Sigmoid colon (tissue), 6 donors: ENCODE measurements at regions not wholly inside any gene's neighbourhood (a gene's known extent, or its start where the extent isn't known, plus 50 kb on each side); places are given as distances from the start of the nearest gene placed in this dataset.
"Not testable (repeated sequence)": the region's sequence is repeated elsewhere in the genome, so short reads cannot be mapped to it uniquely, and the experiment has no call there.

Experiments used
- DNase-seq: peaks from one replicate; pipeline ENCODE4 v3.0.0-alpha.2; 2019
- H3K27ac ChIP-seq, 4 donors: fragments of 200-600 bp; sonication (generic); one replicate each; pipeline ENCODE4 v1.5.1; 2016 to 2019; ENCODE audit warnings: mild to moderate bottlenecking in 1 of 4
- H3K27me3 ChIP-seq, 3 donors: fragments of 200-600 bp; sonication (generic); one replicate each; pipeline ENCODE4 v1.5.1; 2019; ENCODE audit warnings: mild to moderate bottlenecking in 1 of 3
- H3K36me3 ChIP-seq, 4 donors: fragments of 200-600 bp; sonication (generic); one replicate each; pipeline ENCODE4 v1.5.1; 2016 to 2019
- H3K4me1 ChIP-seq, 4 donors: fragments of 200-600 bp; sonication (generic); one replicate each; pipeline ENCODE4 v1.5.1; 2017 to 2019
- H3K4me3 ChIP-seq, 4 donors: fragments of 200-600 bp; sonication (generic); one replicate each; pipeline ENCODE4 v1.5.1; 2017 to 2019; ENCODE audit warnings: mild to moderate bottlenecking in 2 of 4, moderate library complexity in 1 of 4
- H3K9me3 ChIP-seq, 4 donors: fragments of 200-600 bp in 3 of 4; sonication (generic) in 3 of 4; one replicate each; pipeline versions ENCODE4 v1.5.1 to v1.6.1; 2013 to 2019
- EP300 ChIP-seq, 4 donors: sonication (generic); formaldehyde crosslinking; IDR thresholded peaks; one replicate each; pipeline ENCODE4 v1.6.1; 2017; ENCODE audit warnings: antibody characterized with exemption in 4 of 4
- POLR2A ChIP-seq, 2 donors: fragments of 450-650 bp; IDR thresholded peaks; one replicate each; pipeline ENCODE4 v1.6.1; 2016; ENCODE audit warnings: antibody characterized with exemption in 2 of 2, mild to moderate bottlenecking in 2 of 2, moderate library complexity in 2 of 2
- POLR2AphosphoS5 ChIP-seq, 4 donors: sonication (generic); formaldehyde crosslinking; IDR thresholded peaks; one replicate each; pipeline ENCODE4 v1.6.1; 2017; ENCODE audit warnings: antibody characterized with exemption in 4 of 4
- WGBS, 2 donors: extraction: QIAGEN DNeasy Blood & Tissue Kit; methylation state at CpG; one replicate each; pipeline ENCODE4 v1.1.7; 2013; 5-methylcytosine and 5-hydroxymethylcytosine counted together
- intact Hi-C: fragments of 100-400 bp; cut with DNase I; formaldehyde crosslinking; loops from one replicate; pipeline ENCODE4 v1.15.1; 2023
- TF ChIP-seq, protein P1 (sequence below), 4 experiments: fragments of 450-650 bp in 3 of 4; fragments of 200-600 bp in 1 of 4; IDR thresholded peaks; one replicate each; pipeline ENCODE4 v1.5.1; 2016 to 2019; ENCODE audit warnings: antibody characterized with exemption in 4 of 4, mild to moderate bottlenecking in 3 of 4, moderate library complexity in 2 of 4
- donor health status: healthy with polysubstance abuse.
- donor health status: healthy.

DNA sequence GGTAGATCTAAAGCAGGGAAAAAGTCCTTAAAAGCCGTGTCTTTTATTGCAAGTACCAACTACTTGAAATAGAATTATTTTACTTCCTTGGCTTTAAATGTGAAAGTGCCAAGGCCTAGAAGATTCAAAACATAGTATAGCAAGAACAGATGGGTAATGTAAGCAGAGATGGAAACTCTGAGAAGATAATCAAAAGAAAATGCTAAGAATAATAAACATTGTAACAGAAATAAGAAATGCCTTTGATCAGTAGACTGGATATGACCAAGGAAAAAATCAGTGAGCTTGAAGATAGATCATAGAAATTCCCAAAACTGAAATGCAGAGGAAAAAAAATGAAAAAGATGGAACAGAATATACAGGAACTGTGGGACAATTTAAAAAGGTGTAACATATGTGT, 113.1 kb downstream of the BLID start:
- no peak for TF ChIP-seq POLR2A (IDR thresholded peaks at IDR 0.05)
- no peak for TF ChIP-seq EP300 (IDR thresholded peaks at IDR 0.05)
- TF ChIP-seq, protein P1, sequence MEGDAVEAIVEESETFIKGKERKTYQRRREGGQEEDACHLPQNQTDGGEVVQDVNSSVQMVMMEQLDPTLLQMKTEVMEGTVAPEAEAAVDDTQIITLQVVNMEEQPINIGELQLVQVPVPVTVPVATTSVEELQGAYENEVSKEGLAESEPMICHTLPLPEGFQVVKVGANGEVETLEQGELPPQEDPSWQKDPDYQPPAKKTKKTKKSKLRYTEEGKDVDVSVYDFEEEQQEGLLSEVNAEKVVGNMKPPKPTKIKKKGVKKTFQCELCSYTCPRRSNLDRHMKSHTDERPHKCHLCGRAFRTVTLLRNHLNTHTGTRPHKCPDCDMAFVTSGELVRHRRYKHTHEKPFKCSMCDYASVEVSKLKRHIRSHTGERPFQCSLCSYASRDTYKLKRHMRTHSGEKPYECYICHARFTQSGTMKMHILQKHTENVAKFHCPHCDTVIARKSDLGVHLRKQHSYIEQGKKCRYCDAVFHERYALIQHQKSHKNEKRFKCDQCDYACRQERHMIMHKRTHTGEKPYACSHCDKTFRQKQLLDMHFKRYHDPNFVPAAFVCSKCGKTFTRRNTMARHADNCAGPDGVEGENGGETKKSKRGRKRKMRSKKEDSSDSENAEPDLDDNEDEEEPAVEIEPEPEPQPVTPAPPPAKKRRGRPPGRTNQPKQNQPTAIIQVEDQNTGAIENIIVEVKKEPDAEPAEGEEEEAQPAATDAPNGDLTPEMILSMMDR (IDR thresholded peaks at IDR 0.05) = no peak
- no peak for TF ChIP-seq POLR2AphosphoS5 (IDR thresholded peaks at IDR 0.05)
- peaks cover 0 to 9% (median 0%) of the 10 kb centered on the region in 4 donors for H3K4me1 ChIP-seq
- no peaks in the 10 kb centered on the region for H3K36me3 ChIP-seq
- H3K27ac ChIP-seq = no peak overlapping the region
- intact Hi-C loops = no loop called here
- no peaks in the 10 kb centered on the region for H3K27me3 ChIP-seq
- H3K4me3 ChIP-seq = no peak overlapping the region
- DNase-seq = no peak
- 18 to 48% methylated on average over 1 of the region's 1 CpG for WGBS, 2 donors
- no peaks in the 10 kb centered on the region for H3K9me3 ChIP-seq

DNA sequence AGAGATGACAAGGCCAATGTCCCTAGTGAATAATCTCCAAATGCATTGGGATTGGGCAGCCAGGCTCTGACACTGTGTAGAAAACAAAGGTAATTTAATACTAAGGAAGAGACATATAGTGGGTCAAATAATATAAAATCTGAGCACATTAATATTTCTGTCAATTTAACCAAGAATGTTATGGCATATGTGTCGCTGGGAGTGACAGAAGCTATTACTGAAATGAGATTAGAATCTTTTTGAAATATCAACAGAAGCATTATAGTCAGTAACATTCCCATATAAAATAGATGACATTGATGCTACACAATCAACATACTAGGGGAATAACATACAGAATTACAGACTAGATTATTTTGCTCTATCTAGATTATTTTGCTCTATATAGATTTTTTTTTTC, 114.0 kb downstream of the BLID start:
- no peaks in the 10 kb centered on the region for H3K36me3 ChIP-seq
- 92 to 95% methylated on average over 1 of the region's 1 CpG for WGBS, 2 donors
- peaks cover 0 to 2% (median 0%) of the 10 kb centered on the region in 4 donors for H3K4me1 ChIP-seq
- TF ChIP-seq, protein P1 (IDR thresholded peaks at IDR 0.05) = no peak
- TF ChIP-seq EP300 (IDR thresholded peaks at IDR 0.05) = no peak
- TF ChIP-seq POLR2A (IDR thresholded peaks at IDR 0.05) = no peak
- no peak for TF ChIP-seq POLR2AphosphoS5 (IDR thresholded peaks at IDR 0.05)
- H3K27me3 ChIP-seq = no peaks in the 10 kb centered on the region
- H3K27ac ChIP-seq = no peak overlapping the region
- H3K9me3 ChIP-seq = no peaks in the 10 kb centered on the region
- DNase-seq = no peak
- no peak overlapping the region for H3K4me3 ChIP-seq
- intact Hi-C loops = no loop called here

DNA sequence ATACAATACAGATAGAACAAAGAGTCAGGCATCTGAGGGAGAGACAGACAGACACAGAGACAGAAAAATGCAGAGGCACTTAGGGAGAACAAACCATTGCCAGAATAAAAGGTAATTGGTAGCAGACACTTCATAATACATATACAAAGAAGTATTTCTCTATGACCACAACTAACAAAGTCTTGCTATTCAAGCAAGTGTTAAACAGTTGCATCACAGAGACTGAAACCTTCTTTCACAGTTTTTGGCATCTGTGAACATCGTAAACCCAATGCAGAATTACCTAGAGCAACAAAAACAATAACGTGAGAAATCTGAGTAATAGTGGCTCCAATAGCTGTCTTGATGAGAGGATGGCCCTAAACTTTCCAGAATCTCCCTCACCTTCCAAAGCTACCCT, 116.4 kb downstream of the BLID start:
- Histone ChIP-seq H3K4me1 (peaks cover 0 to 6% (median 0%) of the 10 kb centered on the region in 4 donors), H3K27me3 (no peaks in the 10 kb centered on the region), H3K4me3 (no peak overlapping the region), H3K27ac (no peak overlapping the region), H3K9me3 (no peaks in the 10 kb centered on the region), H3K36me3 (no peaks in the 10 kb centered on the region)
- TF ChIP-seq EP300 (IDR thresholded peaks at IDR 0.05) (no peak), POLR2A (IDR thresholded peaks at IDR 0.05) (no peak), POLR2AphosphoS5 (IDR thresholded peaks at IDR 0.05) (no peak)
- TF ChIP-seq, protein P1 (IDR thresholded peaks at IDR 0.05) = no peak
- 76 to 85% methylated on average over 2 of the region's 2 CpGs for WGBS, 2 donors
- intact Hi-C loops = no loop called here
- no peak for DNase-seq

DNA sequence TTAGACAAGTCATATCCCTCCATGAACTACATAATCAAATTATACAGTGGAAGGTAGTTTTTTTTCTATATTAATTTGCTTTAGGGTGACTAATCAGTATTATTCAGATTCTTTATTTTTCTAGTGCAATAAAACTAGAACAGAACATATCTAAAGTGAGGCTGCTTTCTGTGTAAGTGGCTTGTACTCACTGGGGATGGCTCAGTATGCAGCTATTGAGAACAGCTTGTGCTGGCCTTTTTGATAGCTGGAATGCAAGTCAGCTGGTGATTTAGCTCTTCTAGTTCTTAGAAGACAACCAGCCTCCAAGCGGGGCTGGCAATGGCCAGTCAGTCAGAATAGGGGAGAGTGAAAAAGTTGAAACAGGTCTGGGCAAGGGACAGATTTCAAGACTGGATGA, 119.4 kb downstream of the BLID start:
- Histone ChIP-seq H3K27me3 (no peaks in the 10 kb centered on the region), H3K27ac (no peak overlapping the region), H3K4me1 (peaks cover 0 to 6% (median 0%) of the 10 kb centered on the region in 4 donors), H3K9me3 (no peaks in the 10 kb centered on the region), H3K4me3 (no peak overlapping the region), H3K36me3 (no peaks in the 10 kb centered on the region)
- peak in 1 of 4 donors; percentile 66 for TF ChIP-seq EP300 (IDR thresholded peaks at IDR 0.05)
- TF ChIP-seq POLR2AphosphoS5 (IDR thresholded peaks at IDR 0.05) = peak in 1 of 4 donors; percentile 54
- no peak for TF ChIP-seq POLR2A (IDR thresholded peaks at IDR 0.05)
- intact Hi-C loops = no loop called here
- WGBS, 2 donors = 89 to 94% methylated on average over 1 of the region's 1 CpG
- no peak for DNase-seq

DNA sequence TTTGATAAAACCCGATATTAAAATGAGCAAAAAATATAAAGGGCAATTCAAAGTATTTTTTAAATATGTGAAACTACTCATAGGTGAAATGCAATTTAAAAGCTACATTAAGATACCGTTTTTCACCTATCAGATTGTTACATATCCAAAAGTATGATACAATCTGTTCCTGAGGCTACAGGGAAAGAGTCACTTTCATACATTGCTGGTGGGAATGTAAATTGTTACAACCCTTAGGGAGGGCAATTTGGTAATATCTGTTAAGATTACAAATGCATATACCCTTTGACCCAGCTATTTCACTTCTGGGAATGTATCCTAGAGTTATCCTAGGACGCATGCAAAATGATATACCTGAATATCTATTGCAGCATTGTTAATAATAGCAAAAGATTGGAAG, 132.1 kb downstream of the BLID start:
- no peak for DNase-seq
- H3K27ac ChIP-seq = no peak overlapping the region
- H3K4me3 ChIP-seq = no peak overlapping the region
- intact Hi-C loops = no loop called here
- no peaks in the 10 kb centered on the region for H3K36me3 ChIP-seq
- no peaks in the 10 kb centered on the region for H3K9me3 ChIP-seq
- H3K4me1 ChIP-seq = no peaks in the 10 kb centered on the region
- no peaks in the 10 kb centered on the region for H3K27me3 ChIP-seq
- 77 to 91% methylated on average over 3 of the region's 3 CpGs for WGBS, 2 donors
- no peak for TF ChIP-seq POLR2A (IDR thresholded peaks at IDR 0.05)
- TF ChIP-seq, protein P1 (IDR thresholded peaks at IDR 0.05) = no peak
- TF ChIP-seq EP300 (IDR thresholded peaks at IDR 0.05) = no peak
- TF ChIP-seq POLR2AphosphoS5 (IDR thresholded peaks at IDR 0.05) = no peak

DNA sequence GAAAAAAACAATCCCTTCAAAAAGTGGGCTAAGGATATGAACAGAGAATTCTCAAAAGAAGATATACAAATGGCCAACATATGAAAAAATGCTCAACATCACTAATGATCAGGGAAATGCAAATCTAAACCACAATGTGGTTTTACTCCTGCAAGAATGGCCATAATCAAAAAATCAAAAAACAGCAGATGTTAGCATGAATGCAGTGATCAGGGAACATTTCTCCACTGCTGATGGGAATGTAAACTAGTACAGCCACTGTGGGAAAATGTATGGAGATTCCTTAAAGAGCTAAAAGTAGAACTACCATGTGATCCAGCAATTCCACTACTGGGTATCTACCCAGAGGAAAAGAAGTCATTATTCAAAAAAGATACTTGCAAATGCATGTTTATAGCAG, 138.1 kb downstream of the BLID start:
- H3K27ac ChIP-seq, DNase-seq, H3K4me1 ChIP-seq, H3K27me3 ChIP-seq, H3K9me3 ChIP-seq, H3K36me3 ChIP-seq, H3K4me3 ChIP-seq, intact Hi-C loops: not testable (repeated sequence)
